H9 (cell line): ENCODE measurements at regions not wholly inside any gene's neighbourhood (a gene's known extent, or its start where the extent isn't known, plus 50 kb on each side); places are given as distances from the start of the nearest gene placed in this dataset.

Experiments
- DNase-seq: peaks from one replicate; pipeline ENCODE4 v3.0.0-alpha.2; 2017
- H2AFZ ChIP-seq: one replicate; pipeline ENCODE4 v1.6.1; 2013; ENCODE audit warnings: mild to moderate bottlenecking, low read length, control low read depth, moderate library complexity
- H2AK5ac ChIP-seq: 2 replicates; pipeline ENCODE4 v1.6.1; 2013; ENCODE audit warnings: low read length, control low read depth, mixed read lengths; ENCODE audit not compliant: insufficient read length
- H2BK120ac ChIP-seq: one replicate; pipeline ENCODE4 v1.6.1; 2013; ENCODE audit warnings: low read depth, mild to moderate bottlenecking, low read length, control low read depth, inconsistent platforms; ENCODE audit not compliant: poor library complexity, severe bottlenecking
- H2BK12ac ChIP-seq: 2 replicates; pipeline ENCODE4 v1.6.1; 2013; ENCODE audit warnings: low read length, control low read depth, mixed read lengths, low read depth; ENCODE audit not compliant: insufficient read length
- H2BK15ac ChIP-seq: 2 replicates; pipeline ENCODE4 v1.6.1; 2013; ENCODE audit warnings: low read depth, low read length, control low read depth
- H2BK20ac ChIP-seq: one replicate; pipeline ENCODE4 v1.6.1; 2013; ENCODE audit warnings: low read depth, mild to moderate bottlenecking, low read length, control low read depth, inconsistent platforms; ENCODE audit not compliant: poor library complexity, severe bottlenecking
- H2BK5ac ChIP-seq: 2 replicates; pipeline ENCODE4 v1.6.1; 2013; ENCODE audit warnings: low read length, control low read depth, mixed read lengths; ENCODE audit not compliant: insufficient read length
- H3K14ac ChIP-seq: 2 replicates; pipeline ENCODE4 v1.6.1; 2013; ENCODE audit warnings: low read length, control low read depth; ENCODE audit not compliant: insufficient read depth
- H3K18ac ChIP-seq: 2 replicates; pipeline ENCODE4 v1.6.1; 2013; ENCODE audit warnings: low read depth, mild to moderate bottlenecking, mixed read lengths, low read length, control low read depth; ENCODE audit not compliant: insufficient read length
- H3K23ac ChIP-seq: 2 replicates; pipeline ENCODE4 v1.6.1; 2013; ENCODE audit warnings: low read length, control low read depth, mixed read lengths, low read depth; ENCODE audit not compliant: insufficient read length
- H3K23me2 ChIP-seq: 2 replicates; pipeline ENCODE4 v1.6.1; 2013; ENCODE audit warnings: low read depth, mild to moderate bottlenecking, mixed read lengths, low read length, control low read depth; ENCODE audit not compliant: insufficient read length, poor library complexity, severe bottlenecking
- H3K27ac ChIP-seq: 2 replicates; pipeline ENCODE4 v1.5.1; 2013; ENCODE audit warnings: low read length, control low read depth, mixed read lengths, low read depth; ENCODE audit not compliant: insufficient read length
- H3K27me3 ChIP-seq: 2 replicates; pipeline ENCODE4 v1.6.1; 2013; ENCODE audit warnings: low read length, control low read depth, inconsistent platforms; ENCODE audit not compliant: insufficient read depth
- H3K4ac ChIP-seq: 2 replicates; pipeline ENCODE4 v1.6.1; 2013; ENCODE audit warnings: low read depth, mild to moderate bottlenecking, control low read depth, inconsistent platforms, low read length, moderate library complexity
- H3K4me1 ChIP-seq: 2 replicates; pipeline ENCODE4 v1.6.1; 2013; ENCODE audit warnings: low read length, control low read depth, inconsistent platforms; ENCODE audit not compliant: insufficient read depth
- H3K4me2 ChIP-seq: 2 replicates; pipeline ENCODE4 v1.6.1; 2013; ENCODE audit warnings: low read length, control low read depth, mixed read lengths; ENCODE audit not compliant: insufficient read length, insufficient read depth
- H3K56ac ChIP-seq: 2 replicates; pipeline ENCODE4 v1.6.1; 2013; ENCODE audit warnings: low read depth, mild to moderate bottlenecking, mixed read lengths, low read length, control low read depth; ENCODE audit not compliant: insufficient read length
- H3K79me1 ChIP-seq: 2 replicates; pipeline ENCODE4 v1.6.1; 2013; ENCODE audit warnings: low read depth, mild to moderate bottlenecking, moderate library complexity, low read length, control low read depth, inconsistent platforms; ENCODE audit not compliant: insufficient read depth, poor library complexity, severe bottlenecking
- H3K79me2 ChIP-seq: 2 replicates; pipeline ENCODE4 v1.6.1; 2013; ENCODE audit warnings: low read length, control low read depth, inconsistent platforms; ENCODE audit not compliant: insufficient read depth
- H3K9ac ChIP-seq: 2 replicates; pipeline ENCODE4 v1.6.1; 2013; ENCODE audit warnings: low read length, control low read depth, mixed read lengths; ENCODE audit not compliant: insufficient read length; ENCODE audit errors: extremely low read depth
- H3K9me3 ChIP-seq: one replicate; pipeline ENCODE4 v1.6.1; 2013; ENCODE audit warnings: low read depth, low read length, inconsistent platforms; ENCODE audit not compliant: control insufficient read depth
- H3T11ph ChIP-seq: one replicate; pipeline ENCODE4 v1.6.1; 2013; ENCODE audit warnings: mild to moderate bottlenecking, low read length, control low read depth, inconsistent platforms
- H4K20me1 ChIP-seq: one replicate; pipeline ENCODE4 v1.6.1; 2013; ENCODE audit not compliant: control insufficient read depth, insufficient read length, insufficient read depth
- H4K5ac ChIP-seq: 2 replicates; pipeline ENCODE4 v1.6.1; 2013; ENCODE audit warnings: low read depth, mild to moderate bottlenecking, mixed read lengths, low read length, control low read depth; ENCODE audit not compliant: insufficient read length
- H4K8ac ChIP-seq: replicated peaks from 2 replicates; pipeline ENCODE4 v1.6.1; 2013; ENCODE audit warnings: low read length, control low read depth, mixed read lengths, low read depth; ENCODE audit not compliant: insufficient read length
- H4K91ac ChIP-seq: 2 replicates; pipeline ENCODE4 v1.6.1; 2013; ENCODE audit warnings: low read depth, mild to moderate bottlenecking, moderate library complexity, mixed read lengths, low read length, control low read depth; ENCODE audit not compliant: insufficient read length
- H3K27ac Mint-ChIP-seq, 3 experiments: 2 replicates in 2 of 3; 3 replicates in 1 of 3; pipeline ENCODE4 v1.8.0; 2020 to 2021; ENCODE audit warnings: mixed read lengths in 3 of 3, mild to moderate bottlenecking in 1 of 3, moderate library complexity in 1 of 3
- H3K27me3 Mint-ChIP-seq: 2 replicates; pipeline ENCODE4 v1.8.0; 2021; ENCODE audit warnings: low read depth, mild to moderate bottlenecking, moderate library complexity, mixed read lengths
- H3K36me3 Mint-ChIP-seq, 3 experiments: 2 replicates in 2 of 3; 3 replicates in 1 of 3; pipeline ENCODE4 v1.8.0; 2020 to 2021; ENCODE audit warnings: low read depth in 3 of 3, mixed read lengths in 3 of 3; ENCODE audit not compliant: insufficient read depth in 1 of 3
- H3K4me1 Mint-ChIP-seq, 2 experiments: 2 replicates each; pipeline ENCODE4 v1.8.0; 2020; ENCODE audit warnings: mixed read lengths in 2 of 2
- H3K4me3 Mint-ChIP-seq, 2 experiments: 2 replicates in 1 of 2; 3 replicates in 1 of 2; pipeline ENCODE4 v1.8.0; 2020 to 2021; ENCODE audit warnings: mild to moderate bottlenecking in 2 of 2, mixed read lengths in 2 of 2, moderate library complexity in 1 of 2
- H3K9me3 Mint-ChIP-seq, 2 experiments: 2 replicates in 1 of 2; 3 replicates in 1 of 2; pipeline ENCODE4 v1.8.0; 2020; ENCODE audit warnings: mild to moderate bottlenecking in 2 of 2, mixed read lengths in 2 of 2, moderate library complexity in 1 of 2
- WGBS: extraction: QIAGEN DNeasy Blood & Tissue Kit; methylation state at CpG from one replicate; pipeline ENCODE4 v1.1.7; 2013; ENCODE audit warnings: missing lambda C conversion rate, low lambda C conversion rate, mixed read lengths; ENCODE audit not compliant: insufficient read length; ENCODE audit errors: extremely low coverage; 5-methylcytosine and 5-hydroxymethylcytosine counted together
- TF ChIP-seq, protein P1 (sequence below): fragments of 200-600 bp; sonication (generic); conservative IDR thresholded peaks from 3 replicates; pipeline ENCODE4 v1.8.0; 2021; ENCODE audit warnings: antibody characterized with exemption, mild to moderate bottlenecking

DNA sequence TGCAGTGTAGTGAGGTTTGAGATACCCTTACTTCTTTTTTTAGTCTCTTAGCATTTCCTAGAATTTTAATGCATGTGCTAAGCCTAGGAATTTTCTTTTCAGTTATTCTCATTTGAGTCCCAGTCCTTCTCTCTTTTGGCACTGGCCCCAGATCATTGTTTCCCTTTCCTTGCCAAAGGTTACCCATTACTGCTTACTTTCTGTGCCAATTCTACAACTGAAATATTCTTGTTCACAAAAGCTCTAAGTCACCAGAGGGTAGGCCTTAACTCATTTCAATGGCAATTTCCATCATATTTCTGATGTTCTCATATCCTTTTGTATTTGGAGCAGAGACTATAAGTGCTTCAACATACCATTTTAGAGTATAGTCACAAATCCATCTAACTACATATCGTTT lies 199.6 kb upstream of the CBLB start:
- Histone ChIP-seq H3K4me2 (no peak overlapping the region), H3K18ac (no peak overlapping the region), H3K23me2 (no peaks in the 10 kb centered on the region), H2BK12ac (no peak overlapping the region), H2BK5ac (no peak overlapping the region), H2BK120ac (no peak overlapping the region), H2BK20ac (no peak overlapping the region), H4K5ac (no peak overlapping the region), H2AK5ac (no peak overlapping the region), H3K79me1 (no peaks in the 10 kb centered on the region), H3K14ac (no peak overlapping the region), H2BK15ac (no peak overlapping the region), H4K20me1 (no peaks in the 10 kb centered on the region), H3K4me1 (no peaks in the 10 kb centered on the region), H3K56ac (no peak overlapping the region), H3K27ac (no peak overlapping the region), H4K8ac (no peak overlapping the region), H4K91ac (no peak overlapping the region), H3K9ac (no peak overlapping the region), H3T11ph (no peak overlapping the region), H3K9me3 (peaks cover 5% of the 10 kb centered on the region), H3K4ac (no peak overlapping the region), H3K23ac (no peak overlapping the region), H2AFZ (no peak overlapping the region), H3K79me2 (no peaks in the 10 kb centered on the region), H3K27me3 (no peaks in the 10 kb centered on the region)
- TF ChIP-seq, protein P1, sequence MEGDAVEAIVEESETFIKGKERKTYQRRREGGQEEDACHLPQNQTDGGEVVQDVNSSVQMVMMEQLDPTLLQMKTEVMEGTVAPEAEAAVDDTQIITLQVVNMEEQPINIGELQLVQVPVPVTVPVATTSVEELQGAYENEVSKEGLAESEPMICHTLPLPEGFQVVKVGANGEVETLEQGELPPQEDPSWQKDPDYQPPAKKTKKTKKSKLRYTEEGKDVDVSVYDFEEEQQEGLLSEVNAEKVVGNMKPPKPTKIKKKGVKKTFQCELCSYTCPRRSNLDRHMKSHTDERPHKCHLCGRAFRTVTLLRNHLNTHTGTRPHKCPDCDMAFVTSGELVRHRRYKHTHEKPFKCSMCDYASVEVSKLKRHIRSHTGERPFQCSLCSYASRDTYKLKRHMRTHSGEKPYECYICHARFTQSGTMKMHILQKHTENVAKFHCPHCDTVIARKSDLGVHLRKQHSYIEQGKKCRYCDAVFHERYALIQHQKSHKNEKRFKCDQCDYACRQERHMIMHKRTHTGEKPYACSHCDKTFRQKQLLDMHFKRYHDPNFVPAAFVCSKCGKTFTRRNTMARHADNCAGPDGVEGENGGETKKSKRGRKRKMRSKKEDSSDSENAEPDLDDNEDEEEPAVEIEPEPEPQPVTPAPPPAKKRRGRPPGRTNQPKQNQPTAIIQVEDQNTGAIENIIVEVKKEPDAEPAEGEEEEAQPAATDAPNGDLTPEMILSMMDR, result no peak
- Mint-ChIP-seq H3K4me3 (no peak overlapping the region), H3K36me3 (peaks cover 3 to 13% (median 5%) of the 10 kb centered on the region in 3 experiments), H3K4me1 (peaks cover 4% of the 10 kb centered on the region in 2 experiments; a peak in 3 of 4 replicates), H3K27ac (no peak overlapping the region), H3K9me3 (peaks cover 13 to 25% of the 10 kb centered on the region in 2 experiments), H3K27me3 (no peaks in the 10 kb centered on the region; the same call in 1 of the 2 replicates)
- WGBS, result no CpG with 5 or more reads among the region's 1 CpG
- no peak for DNase-seq
